ENCODE measurements at regions not wholly inside any gene's neighbourhood (a gene's known extent, or its start where the extent isn't known, plus 50 kb on each side); places are given as distances from the start of the nearest gene placed in this dataset.
"Not testable (repeated sequence)": the region's sequence is repeated elsewhere in the genome, so short reads cannot be mapped to it uniquely, and the experiment has no call there.

- intact Hi-C loops (cut with DNase I), result no loop called here
- DNase-seq (no peak), ATAC-seq (no peak)
- Histone ChIP-seq H3K9me3 (no peaks in the 10 kb centered on the region), H3K36me3 (no peaks in the 10 kb centered on the region), H3K4me1 (no peaks in the 10 kb centered on the region), H3K4me3 (no peak overlapping the region), H3K27me3 (no peaks in the 10 kb centered on the region), H3K27ac (no peak overlapping the region)
- 89 to 96% (median 93%) methylated on average over 3 of the region's 3 CpGs for whole genome bisulfite sequencing, 4 donors
- TF ChIP-seq POLR2A (IDR thresholded peaks at IDR 0.05) (no peak), CTCF (IDR thresholded peaks at IDR 0.05) (no peak)
These were observed 852.2 kb upstream of the NDST4 start for GRCh38 chr4:115965588-115965987.

- H3K4me1 ChIP-seq; H3K27ac ChIP-seq; H3K4me3 ChIP-seq; intact Hi-C loops (cut with DNase I); DNase-seq; H3K9me3 ChIP-seq; H3K36me3 ChIP-seq; ATAC-seq; H3K27me3 ChIP-seq: not testable (repeated sequence)
- WGBS, 4 donors, result 68 to 77% (median 69%) methylated on average over 6 of the region's 6 CpGs
These were observed 842.8 kb upstream of the NDST4 start for GRCh38 chr4:115956054-115956796.

GRCh38 chr4:115950806-115951205 is 837.4 kb upstream of the NDST4 start:
- no peak for TF ChIP-seq POLR2A (IDR thresholded peaks at IDR 0.05)
- no peak for TF ChIP-seq CTCF (IDR thresholded peaks at IDR 0.05)
- DNase-seq (no peak), ATAC-seq (no peak)
- intact Hi-C loops (cut with DNase I), result no loop called here
- no peaks in the 10 kb centered on the region for H3K27me3 ChIP-seq
- 84 to 91% (median 88%) methylated on average over 10 of the region's 10 CpGs for WGBS, 4 donors
- no peaks in the 10 kb centered on the region for H3K9me3 ChIP-seq
- no peak overlapping the region for H3K4me3 ChIP-seq
- H3K27ac ChIP-seq, result no peak overlapping the region
- no peaks in the 10 kb centered on the region for H3K36me3 ChIP-seq
- H3K4me1 ChIP-seq, result no peaks in the 10 kb centered on the region

- H3K27me3 ChIP-seq; DNase-seq; H3K9me3 ChIP-seq; intact Hi-C loops (cut with DNase I); ATAC-seq; H3K4me3 ChIP-seq; H3K27ac ChIP-seq; H3K4me1 ChIP-seq; H3K36me3 ChIP-seq: not testable (repeated sequence)
- 82 to 89% (median 88%) methylated on average over 3 of the region's 3 CpGs for WGBS, 4 donors
These were observed 836.7 kb upstream of the NDST4 start for GRCh38 chr4:115949974-115950743.

- DNase-seq (no peak), ATAC-seq (no peak)
- Histone ChIP-seq H3K9me3 (peaks cover 0 to 13% (median 0%) of the 10 kb centered on the region in 12 donors), H3K27ac (no peak overlapping the region), H3K27me3 (no peaks in the 10 kb centered on the region), H3K36me3 (no peaks in the 10 kb centered on the region), H3K4me1 (no peaks in the 10 kb centered on the region), H3K4me3 (no peak overlapping the region)
- intact Hi-C loops (cut with DNase I), result no loop called here
- no peak for TF ChIP-seq POLR2A (IDR thresholded peaks at IDR 0.05)
- no peak for TF ChIP-seq CTCF (IDR thresholded peaks at IDR 0.05)
- WGBS, 4 donors, result 65 to 73% (median 67%) methylated on average over 3 of the region's 3 CpGs
These were observed 831.6 kb upstream of the NDST4 start for GRCh38 chr4:115945026-115945425.

Data from heart left ventricle (tissue), 16 donors.